ENCODE measurements at regions not wholly inside any gene's neighbourhood (a gene's known extent, or its start where the extent isn't known, plus 50 kb on each side); places are given as distances from the start of the nearest gene placed in this dataset.

DNA sequence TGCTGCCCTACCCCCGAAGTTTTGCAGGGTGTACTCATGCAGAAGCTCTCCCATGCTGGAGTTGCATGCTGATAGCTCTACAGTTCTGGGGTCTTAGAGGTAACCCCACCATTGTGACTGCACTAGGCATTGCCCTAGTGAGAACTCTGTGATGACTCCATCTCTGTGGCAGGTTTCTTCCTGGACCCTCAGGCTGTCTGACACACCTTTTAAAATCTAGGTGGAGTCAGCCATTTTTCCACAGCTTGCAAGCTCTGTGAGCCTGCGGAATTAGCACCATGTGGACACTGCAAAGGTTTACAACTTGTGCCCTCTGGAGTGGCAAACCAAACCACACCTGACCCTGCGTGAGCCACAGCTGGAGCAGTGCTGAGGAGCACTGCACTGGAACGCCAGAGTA is 636.2 kb upstream of the SPRY2 start:
- no peak for TF ChIP-seq MYC (IDR thresholded peaks at IDR 0.05; ENCODE audit: low read depth, low read length)
- TF ChIP-seq, protein P1, sequence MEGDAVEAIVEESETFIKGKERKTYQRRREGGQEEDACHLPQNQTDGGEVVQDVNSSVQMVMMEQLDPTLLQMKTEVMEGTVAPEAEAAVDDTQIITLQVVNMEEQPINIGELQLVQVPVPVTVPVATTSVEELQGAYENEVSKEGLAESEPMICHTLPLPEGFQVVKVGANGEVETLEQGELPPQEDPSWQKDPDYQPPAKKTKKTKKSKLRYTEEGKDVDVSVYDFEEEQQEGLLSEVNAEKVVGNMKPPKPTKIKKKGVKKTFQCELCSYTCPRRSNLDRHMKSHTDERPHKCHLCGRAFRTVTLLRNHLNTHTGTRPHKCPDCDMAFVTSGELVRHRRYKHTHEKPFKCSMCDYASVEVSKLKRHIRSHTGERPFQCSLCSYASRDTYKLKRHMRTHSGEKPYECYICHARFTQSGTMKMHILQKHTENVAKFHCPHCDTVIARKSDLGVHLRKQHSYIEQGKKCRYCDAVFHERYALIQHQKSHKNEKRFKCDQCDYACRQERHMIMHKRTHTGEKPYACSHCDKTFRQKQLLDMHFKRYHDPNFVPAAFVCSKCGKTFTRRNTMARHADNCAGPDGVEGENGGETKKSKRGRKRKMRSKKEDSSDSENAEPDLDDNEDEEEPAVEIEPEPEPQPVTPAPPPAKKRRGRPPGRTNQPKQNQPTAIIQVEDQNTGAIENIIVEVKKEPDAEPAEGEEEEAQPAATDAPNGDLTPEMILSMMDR (IDR thresholded peaks at IDR 0.05; ENCODE audit: low read depth, low read length) = no peak
- TF ChIP-seq POLR2A (IDR thresholded peaks at IDR 0.05; ENCODE audit: extremely low read depth, insufficient read length) = no peak
- TF ChIP-seq, protein P2, sequence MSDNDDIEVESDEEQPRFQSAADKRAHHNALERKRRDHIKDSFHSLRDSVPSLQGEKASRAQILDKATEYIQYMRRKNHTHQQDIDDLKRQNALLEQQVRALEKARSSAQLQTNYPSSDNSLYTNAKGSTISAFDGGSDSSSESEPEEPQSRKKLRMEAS (IDR thresholded peaks at IDR 0.05; ENCODE audit: low read depth, low read length) = no peak
